HG02571 (cell line): ENCODE measurements at regions not wholly inside any gene's neighbourhood (a gene's known extent, or its start where the extent isn't known, plus 50 kb on each side); places are given as distances from the start of the nearest gene placed in this dataset.
"Not testable (repeated sequence)": the region's sequence is repeated elsewhere in the genome, so short reads cannot be mapped to it uniquely, and the experiment has no call there.

Source experiments
- ATAC-seq: cut with Tn5 transposase; IDR thresholded peaks from one replicate; pipeline ENCODE4 v1.9.1; 2021; ENCODE audit warnings: mild to moderate bottlenecking, moderate library complexity; ENCODE audit not compliant: unreplicated experiment

DNA sequence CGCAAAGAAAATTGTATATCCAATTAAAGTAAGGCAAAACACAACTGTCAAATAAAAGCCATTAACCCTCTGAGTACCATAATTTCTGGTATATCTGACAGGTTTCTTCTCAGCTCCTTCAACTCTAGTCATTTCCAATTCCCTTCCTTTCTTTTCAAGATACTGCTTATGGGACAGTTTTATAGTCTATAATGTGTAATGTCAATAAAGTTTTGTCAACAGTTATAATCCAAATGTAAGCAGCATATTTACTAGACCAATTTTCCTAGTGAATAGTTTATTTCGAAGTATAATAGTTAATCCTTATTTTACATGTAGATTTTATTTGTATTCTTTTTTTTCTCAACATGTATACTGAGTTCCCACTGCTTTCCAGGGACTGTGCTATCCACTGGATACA lies 1081.8 kb downstream of the EPHA7 start:
- no peak for ATAC-seq

DNA sequence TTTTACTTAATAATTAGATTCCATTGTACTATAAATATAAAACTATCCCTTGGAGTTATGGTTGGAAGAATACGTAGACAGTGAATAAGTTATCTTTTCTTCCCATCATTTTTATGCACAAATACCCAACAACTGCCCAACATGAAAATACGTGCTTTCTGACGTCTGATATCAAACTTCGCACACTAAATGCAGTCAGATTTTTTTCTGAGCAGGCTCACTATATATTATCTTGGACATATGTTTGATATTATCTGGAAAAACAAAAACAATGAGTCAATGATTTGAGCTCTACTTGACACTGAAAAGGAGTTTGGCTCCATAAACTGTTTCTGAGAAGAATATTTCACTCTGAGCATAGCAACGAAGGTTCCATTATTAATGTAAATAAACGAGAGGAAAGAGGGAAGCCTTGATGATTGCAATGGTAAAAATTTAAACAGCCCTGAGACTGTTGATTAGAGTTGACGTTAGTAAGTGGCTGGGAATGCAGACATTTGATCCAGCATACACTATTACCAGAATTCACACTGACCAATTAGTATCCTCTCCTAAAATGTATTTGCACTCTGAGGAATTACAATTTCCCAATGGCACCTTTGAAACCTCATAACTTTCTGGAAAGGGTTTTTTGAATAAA lies 1090.0 kb downstream of the EPHA7 start:
- no peak for ATAC-seq

- ATAC-seq = no peak
Measured at GRCh38 chr6:92315312-92315711, 1104.0 kb downstream of the EPHA7 start.

DNA sequence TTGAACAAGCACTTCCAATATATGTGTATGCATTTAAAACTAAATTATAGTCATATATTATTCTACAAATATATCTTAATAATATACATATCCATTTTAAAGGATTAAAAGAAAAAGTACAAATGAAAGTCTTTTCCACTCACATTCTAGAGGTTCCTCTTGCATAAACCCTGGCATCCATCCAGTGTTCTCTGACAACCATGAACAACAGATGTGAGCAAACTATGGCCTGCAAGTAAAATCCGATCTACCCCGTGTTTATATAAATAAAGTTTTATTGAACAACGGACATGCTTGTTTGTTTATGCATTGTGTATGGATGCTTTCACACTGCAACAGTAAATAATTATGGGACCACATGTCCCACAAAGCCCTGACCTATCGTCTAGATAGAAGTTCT lies 1122.3 kb downstream of the EPHA7 start:
- no peak for ATAC-seq

GRCh38 chr6:92292067-92292466 lies 1127.3 kb downstream of the EPHA7 start:
- no peak for ATAC-seq

DNA sequence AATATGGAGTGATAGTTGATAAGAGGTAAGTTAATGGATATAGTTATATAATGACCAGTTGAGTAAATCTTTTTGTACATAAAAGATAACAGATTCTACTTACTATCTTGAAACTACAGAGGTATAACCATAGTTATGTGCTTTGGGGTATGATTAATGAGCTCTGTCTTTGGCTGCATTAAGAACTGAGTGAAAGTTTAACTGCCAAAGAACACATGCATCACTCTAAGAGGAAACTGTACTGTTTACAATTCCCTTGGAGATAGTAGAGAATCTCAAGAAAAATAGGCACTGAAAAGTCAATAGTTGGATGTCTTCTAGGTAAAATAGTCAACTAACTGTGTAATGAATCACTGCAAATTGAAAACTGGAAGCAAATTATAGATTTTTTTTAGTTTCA lies 1129.5 kb downstream of the EPHA7 start:
- no peak for ATAC-seq

GRCh38 chr6:92281571-92282076 lies 1137.7 kb downstream of the EPHA7 start:
- no peak for ATAC-seq

- no peak for ATAC-seq
Measured at GRCh38 chr6:92275150-92275549, 1144.2 kb downstream of the EPHA7 start.

- ATAC-seq = no peak
Measured at GRCh38 chr6:92274588-92274987, 1144.8 kb downstream of the EPHA7 start.

- ATAC-seq = no peak
Measured at GRCh38 chr6:92273694-92274093, 1145.7 kb downstream of the EPHA7 start.

- ATAC-seq = no peak
Measured at GRCh38 chr6:92271091-92271490, 1148.3 kb downstream of the EPHA7 start.

DNA sequence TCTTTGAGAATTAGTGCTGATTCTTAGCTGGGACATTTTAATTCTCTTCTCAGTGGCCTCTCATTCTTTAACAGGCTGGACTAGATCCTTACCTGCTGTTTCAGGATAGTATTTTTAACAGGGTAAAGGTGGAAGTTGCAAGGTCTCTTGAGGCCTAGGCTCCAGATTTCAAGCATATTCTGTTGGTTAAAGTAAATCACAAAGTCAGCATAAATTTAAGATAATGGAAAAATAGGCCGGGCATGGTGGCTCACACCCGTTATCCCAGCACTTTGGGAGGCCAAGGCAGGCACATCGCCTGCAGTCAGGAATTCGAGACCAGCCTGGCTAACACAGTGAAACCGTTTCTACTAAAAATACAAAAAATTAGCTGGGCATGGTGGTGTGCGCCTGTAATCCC lies 1149.0 kb downstream of the EPHA7 start:
- no peak for ATAC-seq

DNA sequence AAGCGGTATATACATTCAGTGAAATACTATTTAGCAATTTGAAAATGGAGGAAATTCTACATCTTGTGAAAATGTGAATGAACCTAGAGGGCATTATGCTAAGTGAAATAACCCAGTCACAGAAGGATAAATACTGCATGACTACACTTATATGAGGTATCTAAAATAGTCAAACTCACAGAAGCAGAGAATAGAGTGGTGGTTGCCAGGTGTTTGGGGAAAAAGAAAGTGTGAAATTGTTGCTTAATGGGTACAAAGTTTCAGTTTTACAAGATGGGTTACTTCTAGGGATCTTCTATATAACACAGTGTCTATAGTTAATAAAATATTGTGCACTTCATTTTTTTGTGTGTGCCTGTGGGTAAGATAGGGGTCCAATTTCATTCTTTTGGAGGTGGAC lies 1152.0 kb downstream of the EPHA7 start:
- no peak for ATAC-seq

DNA sequence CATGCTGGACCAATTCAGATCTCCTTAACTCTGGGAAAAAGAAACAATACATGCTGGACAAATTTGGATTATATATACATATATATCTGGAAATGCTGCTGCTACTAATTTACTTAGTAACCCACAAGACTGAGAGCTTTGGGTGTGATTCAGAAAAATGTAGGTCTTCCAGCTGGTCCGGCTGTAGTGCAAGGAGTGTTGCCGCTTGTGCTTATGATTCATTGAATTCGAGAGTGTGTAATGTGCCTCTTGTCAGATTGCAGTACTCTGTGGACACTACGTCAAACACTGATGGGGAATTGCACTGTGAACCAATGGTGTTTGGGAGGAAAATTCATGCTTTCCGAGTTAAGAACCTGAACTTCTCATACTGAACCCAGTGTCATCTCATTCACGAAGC lies 1155.5 kb downstream of the EPHA7 start:
- no peak for ATAC-seq

- no peak for ATAC-seq
Measured at GRCh38 chr6:92259171-92259570, 1160.2 kb downstream of the EPHA7 start.

GRCh38 chr6:92243315-92243714 lies 1176.0 kb downstream of the EPHA7 start:
- ATAC-seq = no peak

GRCh38 chr6:92231171-92231701 lies 1188.1 kb downstream of the EPHA7 start:
- no peak for ATAC-seq

GRCh38 chr6:92219987-92220386 lies 1199.4 kb downstream of the EPHA7 start:
- ATAC-seq = not testable (repeated sequence)

DNA sequence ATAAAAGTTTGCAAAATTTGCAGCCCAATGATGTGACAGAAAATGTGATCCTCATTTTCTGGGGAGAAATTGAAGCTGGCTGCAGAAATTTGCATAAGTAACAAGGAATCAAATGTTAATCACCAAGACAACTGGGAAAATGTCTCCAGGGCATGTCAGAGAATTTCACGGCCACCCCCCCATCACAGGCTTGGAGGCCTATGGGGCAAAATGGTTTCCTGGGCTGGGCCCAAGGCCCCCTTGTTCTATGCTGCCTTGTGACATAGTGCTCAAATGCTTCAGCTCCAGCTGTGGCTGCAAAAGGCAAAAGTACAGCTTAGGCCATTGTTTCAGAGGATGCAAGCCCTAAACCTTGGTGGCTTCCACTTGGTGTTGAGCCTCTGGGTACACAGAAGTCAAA lies 1202.6 kb downstream of the EPHA7 start:
- ATAC-seq = no peak

DNA sequence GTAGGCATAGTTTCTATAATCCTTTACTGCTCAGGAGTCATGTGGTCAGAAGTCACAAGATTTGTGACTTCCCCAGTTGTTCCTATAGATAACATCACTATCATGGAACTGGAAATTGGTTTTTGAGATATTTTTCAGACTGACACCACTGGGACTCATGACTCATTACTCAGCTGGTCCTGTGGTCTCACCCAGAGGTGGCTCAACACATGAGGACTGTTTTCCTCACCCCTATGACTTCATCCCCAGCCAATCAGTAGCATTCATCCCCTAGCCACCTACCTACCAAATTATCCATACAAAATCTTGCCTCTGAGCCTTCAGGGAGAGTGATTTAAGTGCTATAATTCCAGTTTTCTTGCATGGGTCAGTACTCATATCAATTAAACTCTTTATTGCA lies 1217.7 kb downstream of the EPHA7 start:
- ATAC-seq = no peak

DNA sequence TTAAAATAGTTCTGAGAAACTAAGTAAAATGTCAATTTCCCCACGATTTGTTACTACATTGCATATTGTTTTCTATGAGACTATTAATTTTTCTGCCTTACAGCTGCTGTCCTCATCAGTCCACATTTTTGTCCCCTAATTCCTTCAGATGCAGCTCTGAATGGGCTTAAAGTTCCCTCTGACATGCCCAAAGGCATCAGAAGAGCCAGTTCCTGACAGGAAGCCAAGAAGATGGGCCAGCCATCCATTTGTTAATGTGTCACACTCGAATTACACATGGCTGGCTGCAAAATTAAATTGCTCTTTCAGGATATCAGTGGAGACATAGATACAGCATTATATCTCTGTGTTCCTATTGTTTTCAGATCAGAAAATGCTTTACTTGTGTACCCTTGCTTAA lies 1223.0 kb downstream of the EPHA7 start:
- no peak for ATAC-seq

- ATAC-seq = no peak
Measured at GRCh38 chr6:92195796-92196195, 1223.6 kb downstream of the EPHA7 start.

- no peak for ATAC-seq
Measured at GRCh38 chr6:92188016-92188415, 1231.3 kb downstream of the EPHA7 start.
